ENCODE measurements at regions not wholly inside any gene's neighbourhood (a gene's known extent, or its start where the extent isn't known, plus 50 kb on each side); places are given as distances from the start of the nearest gene placed in this dataset.

- ChIA-PET CTCF (no interaction called here), POLR2A (no interaction called here)
- no peaks in the 10 kb centered on the region for H4K20me1 ChIP-seq (replicated peaks; ENCODE audit: control insufficient read depth, extremely low read depth, insufficient read depth, low read length)
- H2AFZ ChIP-seq (ENCODE audit: low read depth, low read length): no peak overlapping the region
- H3K27me3 ChIP-seq (ENCODE audit: control insufficient read depth in 2 of 2, insufficient read depth in 2 of 2, low read length in 2 of 2): no peaks in the 10 kb centered on the region
- H3K4me1 ChIP-seq (ENCODE audit: control insufficient read depth, extremely low read depth, insufficient read depth, low read length): no peaks in the 10 kb centered on the region
- FAIRE-seq: no peak
- intact Hi-C loops (cut with micrococcal nuclease) (no loop called here), dilution Hi-C loops (cut with MboI; ENCODE audit: extremely low pct_ligation_motif_present, low sequenced_read_pairs) (no loop called here)
- no peak overlapping the region for H3K4me2 ChIP-seq (ENCODE audit: insufficient read depth, low read length)
- H3K9me3 ChIP-seq (replicated peaks; ENCODE audit: control insufficient read depth, insufficient read depth, low read length): no peaks in the 10 kb centered on the region
- H3K9ac ChIP-seq (replicated peaks; ENCODE audit: extremely low read depth, insufficient read depth, low read length): no peak overlapping the region
- H3K36me3 ChIP-seq (ENCODE audit: control insufficient read depth in 2 of 2, extremely low read depth in 1 of 2, insufficient read depth in 2 of 2, low read length in 2 of 2): no peaks in the 10 kb centered on the region
- H3K27ac ChIP-seq (ENCODE audit: insufficient read depth, low read depth, low read length): no peak overlapping the region
- no peaks in the 10 kb centered on the region for H3K79me2 ChIP-seq (ENCODE audit: control insufficient read depth, insufficient read depth, low read length)
- BruUV-seq (replicated peaks): no TSS peak
- no peaks in the 10 kb centered on the region for H3K9me1 ChIP-seq (replicated peaks; ENCODE audit: control insufficient read depth, extremely low read depth, insufficient read depth, low read length)
- no peak for DNase-seq (ENCODE audit: low read depth, low spot score)
- TF ChIP-seq JUN (IDR thresholded peaks at IDR 0.05; ENCODE audit: borderline replicate concordance, insufficient read depth, insufficient read length, low read depth): no peak
- H3K4me3 ChIP-seq (replicated peaks in 1 of 3; ENCODE audit: insufficient read depth in 1 of 3, low read depth in 1 of 3, low read length in 3 of 3): no peak overlapping the region
These were observed 261.9 kb upstream of the SUCLG2 start for GRCh38 chr3:67916353-67916752.

GRCh38 chr3:67907735-67908134 is 253.3 kb upstream of the SUCLG2 start:
- intact Hi-C loops (cut with micrococcal nuclease): no loop called here
- dilution Hi-C loops (cut with MboI; ENCODE audit: extremely low pct_ligation_motif_present, low sequenced_read_pairs): no loop called here
- Histone ChIP-seq H3K9me3 (replicated peaks; ENCODE audit: control insufficient read depth, insufficient read depth, low read length) (peaks cover 3% of the 10 kb centered on the region), H3K27ac (ENCODE audit: insufficient read depth, low read depth, low read length) (no peak overlapping the region), H4K20me1 (replicated peaks; ENCODE audit: control insufficient read depth, extremely low read depth, insufficient read depth, low read length) (no peaks in the 10 kb centered on the region), H3K4me2 (ENCODE audit: insufficient read depth, low read length) (no peak overlapping the region), H3K9ac (replicated peaks; ENCODE audit: extremely low read depth, insufficient read depth, low read length) (no peak overlapping the region), H3K79me2 (ENCODE audit: control insufficient read depth, insufficient read depth, low read length) (no peaks in the 10 kb centered on the region), H3K27me3 (ENCODE audit: control insufficient read depth in 2 of 2, insufficient read depth in 2 of 2, low read length in 2 of 2) (no peaks in the 10 kb centered on the region), H3K36me3 (ENCODE audit: control insufficient read depth in 2 of 2, extremely low read depth in 1 of 2, insufficient read depth in 2 of 2, low read length in 2 of 2) (no peaks in the 10 kb centered on the region), H2AFZ (ENCODE audit: low read depth, low read length) (no peak overlapping the region), H3K9me1 (replicated peaks; ENCODE audit: control insufficient read depth, extremely low read depth, insufficient read depth, low read length) (no peaks in the 10 kb centered on the region), H3K4me1 (ENCODE audit: control insufficient read depth, extremely low read depth, insufficient read depth, low read length) (no peaks in the 10 kb centered on the region), H3K4me3 (replicated peaks in 1 of 3; ENCODE audit: insufficient read depth in 1 of 3, low read depth in 1 of 3, low read length in 3 of 3) (no peak overlapping the region)
- no peak for DNase-seq (ENCODE audit: low read depth, low spot score)
- ChIA-PET POLR2A (no interaction called here), CTCF (no interaction called here)
- BruUV-seq (replicated peaks): no TSS peak
- no peak for FAIRE-seq
- TF ChIP-seq POLR2AphosphoS5 (IDR thresholded peaks at IDR 0.05; ENCODE audit: insufficient read depth, low read depth, low read length) (no peak), GATA2 (IDR thresholded peaks at IDR 0.05; ENCODE audit: insufficient read depth, insufficient read length, low read depth, low read length) (no peak), CTCF (IDR thresholded peaks at IDR 0.05; ENCODE audit: extremely low read depth in 1 of 2, insufficient read depth in 1 of 2, low read depth in 1 of 2, low read length in 2 of 2) (no peak), MAX (IDR thresholded peaks at IDR 0.05; ENCODE audit: insufficient read depth, insufficient read length) (no peak), JUN (IDR thresholded peaks at IDR 0.05; ENCODE audit: borderline replicate concordance, insufficient read depth, insufficient read length, low read depth) (no peak), EZH2 (IDR thresholded peaks at IDR 0.05; ENCODE audit: borderline replicate concordance, low read depth, low read length, severe bottlenecking) (no peak), MYC (IDR thresholded peaks at IDR 0.05; ENCODE audit: low read depth, low read length) (no peak), POLR2A (IDR thresholded peaks at IDR 0.05; ENCODE audit: low read depth, low read length) (no peak), FOS (IDR thresholded peaks at IDR 0.05; ENCODE audit: borderline replicate concordance, insufficient read depth, low read length) (no peak)

Data from endothelial cell of umbilical vein (primary cell).